T47D (cell line): ENCODE measurements at regions not wholly inside any gene's neighbourhood (a gene's known extent, or its start where the extent isn't known, plus 50 kb on each side); places are given as distances from the start of the nearest gene placed in this dataset.
"Not testable (repeated sequence)": the region's sequence is repeated elsewhere in the genome, so short reads cannot be mapped to it uniquely, and the experiment has no call there.

Source experiments
- DNase-seq, 2 experiments: peaks; one replicate each; pipeline versions ENCODE4 v3.0.0 to v3.0.0-alpha.2; 2011 to 2012; ENCODE audit warnings: low read depth in 1 of 2, low spot score in 1 of 2
- JUND ChIP-seq: IDR thresholded peaks from 2 replicates; pipeline ENCODE4 v1.6.1; 2012; ENCODE audit warnings: low read depth
- in situ Hi-C: cut with HindIII; loops from 2 replicates; pipeline ENCODE4 v1.10.0; 2016; ENCODE audit warnings: low sequenced_read_pairs, low pct_unique_long_range_greater_than_20kb

GRCh38 chr4:81304871-81305270 lies 89.8 kb upstream of the PRKG2 start:
- TF ChIP-seq JUND = no peak
- in situ Hi-C loops = no loop called here

GRCh38 chr4:81300352-81300751 lies 85.3 kb upstream of the PRKG2 start:
- DNase-seq, in situ Hi-C loops: not testable (repeated sequence)

More at GRCh38 chr4:81304871-81305270, 89.8 kb upstream of the PRKG2 start:
- no peak for DNase-seq

- no peak for TF ChIP-seq JUND
- DNase-seq = no peak
- in situ Hi-C loops = no loop called here
Observed at GRCh38 chr4:81290813-81291212, 75.8 kb upstream of the PRKG2 start.

- in situ Hi-C loops = no loop called here
- TF ChIP-seq JUND = no peak
- no peak for DNase-seq
Observed at GRCh38 chr4:81287101-81287500, 72.1 kb upstream of the PRKG2 start.

GRCh38 chr4:81282131-81282530 lies 67.1 kb upstream of the PRKG2 start:
- no peak for DNase-seq
- TF ChIP-seq JUND = no peak
- in situ Hi-C loops = no loop called here

- no peak for TF ChIP-seq JUND
- no peak for DNase-seq
- in situ Hi-C loops = no loop called here
Observed at GRCh38 chr4:81274460-81274859, 59.4 kb upstream of the PRKG2 start.

- TF ChIP-seq JUND = no peak
- no peak for DNase-seq
- in situ Hi-C loops = no loop called here
Observed at GRCh38 chr4:81272671-81273070, 57.6 kb upstream of the PRKG2 start.
